ENCODE measurements at regions not wholly inside any gene's neighbourhood (a gene's known extent, or its start where the extent isn't known, plus 50 kb on each side); places are given as distances from the start of the nearest gene placed in this dataset.
A peak's percentile ranks its signal among the peaks of the same experiment; 100 is the strongest.

DNA sequence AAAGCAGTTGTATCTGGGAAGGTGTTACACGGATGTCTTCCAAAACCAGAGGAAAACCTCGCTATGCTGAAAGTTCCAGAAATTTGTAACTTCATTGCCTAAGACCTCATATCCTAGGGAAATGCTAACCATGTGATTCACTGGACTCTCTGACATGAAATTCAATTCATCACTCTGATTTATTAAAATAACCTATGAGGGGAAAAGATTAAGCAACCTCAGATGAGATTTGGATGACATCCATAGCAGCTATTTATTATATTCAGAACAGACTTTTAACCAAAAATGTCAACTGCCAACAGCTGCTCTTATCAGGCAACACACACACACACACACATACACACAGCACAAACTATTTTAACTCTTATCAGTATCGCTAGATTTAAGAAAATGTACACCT, 1006.4 kb upstream of the CTNND2 start:
- peak; percentile 56 for DNase-seq (ENCODE audit: unreplicated experiment)
- ChIA-PET POLR2A (interaction anchor here (0.8 to 1.0 kb wide), 2 partner anchors 10 to 306 kb away, joined by 3 to 4 read pairs; no protein-coding TSS in a partner anchor), CTCF (interaction anchor here (0.6 to 1.0 kb wide), 2 partner anchors 44 to 362 kb away, joined by 3 to 4 read pairs; no protein-coding TSS in a partner anchor)
- BruUV-seq (replicated peaks) = no TSS peak
- peaks cover 6% of the 10 kb centered on the region for H3K9me3 Mint-ChIP-seq (ENCODE audit: unreplicated experiment)
- H3K4me1 Mint-ChIP-seq (ENCODE audit: insufficient read depth, unreplicated experiment) = peaks cover 13% of the 10 kb centered on the region
- H3K27me3 Mint-ChIP-seq (ENCODE audit: insufficient read depth, unreplicated experiment) = no peaks in the 10 kb centered on the region
- H3K27ac Mint-ChIP-seq (ENCODE audit: low read depth, unreplicated experiment) = peak overlapping the region; percentile 33
- TF ChIP-seq, protein P1, sequence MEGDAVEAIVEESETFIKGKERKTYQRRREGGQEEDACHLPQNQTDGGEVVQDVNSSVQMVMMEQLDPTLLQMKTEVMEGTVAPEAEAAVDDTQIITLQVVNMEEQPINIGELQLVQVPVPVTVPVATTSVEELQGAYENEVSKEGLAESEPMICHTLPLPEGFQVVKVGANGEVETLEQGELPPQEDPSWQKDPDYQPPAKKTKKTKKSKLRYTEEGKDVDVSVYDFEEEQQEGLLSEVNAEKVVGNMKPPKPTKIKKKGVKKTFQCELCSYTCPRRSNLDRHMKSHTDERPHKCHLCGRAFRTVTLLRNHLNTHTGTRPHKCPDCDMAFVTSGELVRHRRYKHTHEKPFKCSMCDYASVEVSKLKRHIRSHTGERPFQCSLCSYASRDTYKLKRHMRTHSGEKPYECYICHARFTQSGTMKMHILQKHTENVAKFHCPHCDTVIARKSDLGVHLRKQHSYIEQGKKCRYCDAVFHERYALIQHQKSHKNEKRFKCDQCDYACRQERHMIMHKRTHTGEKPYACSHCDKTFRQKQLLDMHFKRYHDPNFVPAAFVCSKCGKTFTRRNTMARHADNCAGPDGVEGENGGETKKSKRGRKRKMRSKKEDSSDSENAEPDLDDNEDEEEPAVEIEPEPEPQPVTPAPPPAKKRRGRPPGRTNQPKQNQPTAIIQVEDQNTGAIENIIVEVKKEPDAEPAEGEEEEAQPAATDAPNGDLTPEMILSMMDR (IDR thresholded peaks at IDR 0.05; ENCODE audit: unreplicated experiment) = no peak
- peak overlapping the region; percentile 7 for H3K4me3 Mint-ChIP-seq (ENCODE audit: unreplicated experiment)
- H3K36me3 Mint-ChIP-seq (ENCODE audit: insufficient read depth, unreplicated experiment) = no peaks in the 10 kb centered on the region
- intact Hi-C loops (cut with micrococcal nuclease) = no loop called here

DNA sequence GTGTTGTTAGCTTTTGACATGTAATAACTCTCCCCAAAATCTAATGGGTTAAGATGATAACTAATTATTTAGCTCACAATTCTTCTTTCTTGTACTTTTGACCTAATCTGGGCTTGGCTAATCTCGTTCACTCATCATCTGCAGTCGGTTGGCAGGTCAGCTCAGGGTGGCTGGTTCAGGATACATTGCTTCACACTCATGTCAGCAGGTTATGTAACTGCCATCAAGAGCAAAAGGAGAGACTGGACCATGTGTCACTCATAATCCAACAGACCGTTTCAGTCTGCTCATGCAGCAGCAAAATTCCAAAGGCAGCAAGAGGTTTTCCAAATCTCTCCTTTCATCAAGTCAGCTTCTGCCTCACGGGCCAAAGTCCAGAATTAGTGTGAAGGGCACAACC, 998.4 kb upstream of the CTNND2 start:
- intact Hi-C loops (cut with micrococcal nuclease) = no loop called here
- no peaks in the 10 kb centered on the region for H3K36me3 Mint-ChIP-seq (ENCODE audit: insufficient read depth, unreplicated experiment)
- no TSS peak for BruUV-seq (replicated peaks)

DNA sequence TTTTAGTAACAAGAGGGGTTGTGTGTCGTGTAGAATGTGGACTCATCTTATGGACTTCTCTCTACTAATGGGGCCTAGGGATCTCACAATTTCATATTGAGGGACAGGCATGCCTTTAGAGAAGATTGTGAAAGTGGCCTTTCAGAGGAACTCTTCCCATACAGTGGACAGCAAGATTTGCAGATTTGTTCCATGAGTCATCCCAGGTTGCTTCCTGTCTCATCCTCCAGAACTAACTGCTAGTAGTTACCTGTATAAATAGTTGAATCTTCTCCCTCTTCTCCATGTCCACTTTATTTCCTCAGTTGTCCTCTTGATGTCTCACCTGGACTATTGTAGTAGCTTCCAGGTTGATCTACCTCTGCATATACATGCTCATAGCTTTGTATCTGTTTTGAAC, 997.5 kb upstream of the CTNND2 start:
- intact Hi-C loops (cut with micrococcal nuclease) = no loop called here
- peak; percentile 37 for DNase-seq (ENCODE audit: unreplicated experiment)

More for the DNA sequence above, 998.4 kb upstream of the CTNND2 start:
- H3K27me3 Mint-ChIP-seq (ENCODE audit: insufficient read depth, unreplicated experiment) = no peaks in the 10 kb centered on the region
- CTCF ChIA-PET = interaction anchor here (0.5 kb wide), 1 partner anchor 284 kb away, joined by 3 read pairs; no protein-coding TSS in a partner anchor
- POLR2A ChIA-PET = no interaction called here
- peak; percentile 16 for DNase-seq (ENCODE audit: unreplicated experiment)
- peaks cover 11% of the 10 kb centered on the region for H3K9me3 Mint-ChIP-seq (ENCODE audit: unreplicated experiment)
- H3K4me1 Mint-ChIP-seq (ENCODE audit: insufficient read depth, unreplicated experiment) = peaks cover 23% of the 10 kb centered on the region
- H3K27ac Mint-ChIP-seq (ENCODE audit: low read depth, unreplicated experiment) = no peak overlapping the region
- TF ChIP-seq, protein P1 (IDR thresholded peaks at IDR 0.05; ENCODE audit: unreplicated experiment) = no peak
- no peak overlapping the region for H3K4me3 Mint-ChIP-seq (ENCODE audit: unreplicated experiment)

DNA sequence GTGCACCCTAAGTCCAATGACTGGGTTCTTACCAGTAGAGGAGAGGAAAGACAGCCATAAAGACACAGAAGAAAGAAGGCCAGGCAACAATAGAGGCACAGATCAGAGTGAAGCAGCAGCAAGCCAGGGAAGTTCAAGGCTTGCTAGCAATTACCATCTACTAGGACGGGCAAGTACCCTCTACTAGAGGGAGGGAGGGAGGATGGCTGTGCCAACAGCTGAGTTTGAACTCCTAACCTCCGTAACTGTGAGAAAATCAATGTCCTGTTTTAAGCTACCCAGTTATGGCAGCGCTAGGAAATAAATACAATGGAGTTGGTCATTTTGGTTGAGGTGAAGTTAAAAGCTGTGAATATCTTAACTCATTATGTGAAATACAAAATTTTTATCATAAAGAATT, 991.8 kb upstream of the CTNND2 start:
- Mint-ChIP-seq H3K36me3 (ENCODE audit: insufficient read depth, unreplicated experiment) (no peaks in the 10 kb centered on the region), H3K9me3 (ENCODE audit: unreplicated experiment) (peaks cover 11% of the 10 kb centered on the region), H3K27ac (ENCODE audit: low read depth, unreplicated experiment) (no peak overlapping the region), H3K4me1 (ENCODE audit: insufficient read depth, unreplicated experiment) (peaks cover 9% of the 10 kb centered on the region), H3K4me3 (ENCODE audit: unreplicated experiment) (no peak overlapping the region), H3K27me3 (ENCODE audit: insufficient read depth, unreplicated experiment) (no peaks in the 10 kb centered on the region)
- ChIA-PET POLR2A (no interaction called here), CTCF (interaction anchor here (0.6 to 1.4 kb wide), 3 partner anchors 8 to 1036 kb away, joined by 3 to 5 read pairs (median 4); no protein-coding TSS in a partner anchor)
- DNase-seq (ENCODE audit: unreplicated experiment) = no peak
- no TSS peak for BruUV-seq (replicated peaks)
- intact Hi-C loops (cut with micrococcal nuclease) = no loop called here
- TF ChIP-seq, protein P1 (IDR thresholded peaks at IDR 0.05; ENCODE audit: unreplicated experiment) = no peak

More for the DNA sequence above, 997.5 kb upstream of the CTNND2 start:
- CTCF ChIA-PET = interaction anchor here (0.6 kb wide), 1 partner anchor 1031 kb away, joined by 5 read pairs; no protein-coding TSS in a partner anchor
- peaks cover 11% of the 10 kb centered on the region for H3K9me3 Mint-ChIP-seq (ENCODE audit: unreplicated experiment)
- no TSS peak for BruUV-seq (replicated peaks)
- H3K27ac Mint-ChIP-seq (ENCODE audit: low read depth, unreplicated experiment) = no peak overlapping the region
- H3K27me3 Mint-ChIP-seq (ENCODE audit: insufficient read depth, unreplicated experiment) = no peaks in the 10 kb centered on the region
- no peaks in the 10 kb centered on the region for H3K36me3 Mint-ChIP-seq (ENCODE audit: insufficient read depth, unreplicated experiment)
- POLR2A ChIA-PET = interaction anchor here (0.6 to 0.9 kb wide), 3 partner anchors 29 to 170 kb away, joined by 3 to 6 read pairs (median 3); no protein-coding TSS in a partner anchor
- TF ChIP-seq, protein P1 (IDR thresholded peaks at IDR 0.05; ENCODE audit: unreplicated experiment) = no peak
- no peak overlapping the region for H3K4me3 Mint-ChIP-seq (ENCODE audit: unreplicated experiment)
- peaks cover 23% of the 10 kb centered on the region for H3K4me1 Mint-ChIP-seq (ENCODE audit: insufficient read depth, unreplicated experiment)

Measured in MCF 10A (cell line).